OCI-LY3 (cell line): ENCODE measurements at regions not wholly inside any gene's neighbourhood (a gene's known extent, or its start where the extent isn't known, plus 50 kb on each side); places are given as distances from the start of the nearest gene placed in this dataset.

Source experiments
- CTCF ChIP-seq: fragments of 200-600, 300-600 bp; sonication (generic); IDR thresholded peaks from 2 replicates; pipeline ENCODE4 v1.5.1; 2014; ENCODE audit warnings: antibody characterized with exemption, low read length, low read depth
- EZH2phosphoT487 ChIP-seq: fragments of 200-600 bp; shearing (Covaris generic); IDR thresholded peaks from 2 replicates; pipeline ENCODE4 v1.6.1; 2018; ENCODE audit warnings: antibody characterized with exemption, mixed run types, low read depth

- no peak for TF ChIP-seq CTCF
- TF ChIP-seq EZH2phosphoT487: no peak
Observed at GRCh38 chr10:111833251-111833650, 350.3 kb downstream of the GPAM start.
